ENCODE measurements at regions not wholly inside any gene's neighbourhood (a gene's known extent, or its start where the extent isn't known, plus 50 kb on each side); places are given as distances from the start of the nearest gene placed in this dataset.
"Not testable (repeated sequence)": the region's sequence is repeated elsewhere in the genome, so short reads cannot be mapped to it uniquely, and the experiment has no call there.

- in situ Hi-C loops (cut with MboI; ENCODE audit: low sequenced_read_pairs), result no loop called here
Observed at GRCh38 chr5:173496883-173497255, 119.6 kb downstream of the BOD1 start.

- in situ Hi-C loops (cut with MboI; ENCODE audit: low sequenced_read_pairs), result no loop called here
Observed at GRCh38 chr5:173496129-173496882, 120.1 kb downstream of the BOD1 start.

- in situ Hi-C loops (cut with MboI; ENCODE audit: low sequenced_read_pairs), result no loop called here
Observed at GRCh38 chr5:173495225-173495904, 121.1 kb downstream of the BOD1 start.

GRCh38 chr5:173494446-173494845 is 122.0 kb downstream of the BOD1 start:
- in situ Hi-C loops (cut with MboI; ENCODE audit: low sequenced_read_pairs), result no loop called here

- in situ Hi-C loops (cut with MboI; ENCODE audit: low sequenced_read_pairs), result no loop called here
Observed at GRCh38 chr5:173493846-173494245, 122.6 kb downstream of the BOD1 start.

- in situ Hi-C loops (cut with MboI; ENCODE audit: low sequenced_read_pairs), result no loop called here
Observed at GRCh38 chr5:173493040-173493439, 123.4 kb downstream of the BOD1 start.

- in situ Hi-C loops (cut with MboI; ENCODE audit: low sequenced_read_pairs), result no loop called here
Observed at GRCh38 chr5:173490681-173491080, 125.8 kb downstream of the BOD1 start.

- in situ Hi-C loops (cut with MboI; ENCODE audit: low sequenced_read_pairs), result no loop called here
Observed at GRCh38 chr5:173488144-173488543, 128.3 kb downstream of the BOD1 start.

GRCh38 chr5:173487300-173487699 is 129.2 kb downstream of the BOD1 start:
- in situ Hi-C loops (cut with MboI; ENCODE audit: low sequenced_read_pairs), result no loop called here

GRCh38 chr5:173486355-173487225 is 129.9 kb downstream of the BOD1 start:
- in situ Hi-C loops (cut with MboI; ENCODE audit: low sequenced_read_pairs), result no loop called here

- in situ Hi-C loops (cut with MboI; ENCODE audit: low sequenced_read_pairs), result no loop called here
Observed at GRCh38 chr5:173484569-173484968, 131.9 kb downstream of the BOD1 start.

- in situ Hi-C loops (cut with MboI; ENCODE audit: low sequenced_read_pairs), result not testable (repeated sequence)
Observed at GRCh38 chr5:173483599-173483998, 132.9 kb downstream of the BOD1 start.

GRCh38 chr5:173483160-173483559 is 133.3 kb downstream of the BOD1 start:
- in situ Hi-C loops (cut with MboI; ENCODE audit: low sequenced_read_pairs), result no loop called here

- in situ Hi-C loops (cut with MboI; ENCODE audit: low sequenced_read_pairs), result no loop called here
Observed at GRCh38 chr5:173481821-173482220, 134.6 kb downstream of the BOD1 start.

GRCh38 chr5:173480896-173481295 is 135.6 kb downstream of the BOD1 start:
- in situ Hi-C loops (cut with MboI; ENCODE audit: low sequenced_read_pairs), result no loop called here

- in situ Hi-C loops (cut with MboI; ENCODE audit: low sequenced_read_pairs), result no loop called here
Observed at GRCh38 chr5:173479711-173480110, 136.7 kb downstream of the BOD1 start.

- in situ Hi-C loops (cut with MboI; ENCODE audit: low sequenced_read_pairs), result no loop called here
Observed at GRCh38 chr5:173477345-173478040, 139.0 kb downstream of the BOD1 start.

- in situ Hi-C loops (cut with MboI; ENCODE audit: low sequenced_read_pairs), result no loop called here
Observed at GRCh38 chr5:173475780-173476179, 140.7 kb downstream of the BOD1 start.

GRCh38 chr5:173474881-173475287 is 141.6 kb downstream of the BOD1 start:
- in situ Hi-C loops (cut with MboI; ENCODE audit: low sequenced_read_pairs), result no loop called here

- in situ Hi-C loops (cut with MboI; ENCODE audit: low sequenced_read_pairs), result no loop called here
Observed at GRCh38 chr5:173473288-173473687, 143.2 kb downstream of the BOD1 start.

- in situ Hi-C loops (cut with MboI; ENCODE audit: low sequenced_read_pairs), result no loop called here
Observed at GRCh38 chr5:173472784-173473278, 143.6 kb downstream of the BOD1 start.

Data from HL-60/S4 treated with phorbol 12-myristate 13-acetate at 8.2 ng/mL for 4 days and 3 days (cell line).